ENCODE measurements at regions not wholly inside any gene's neighbourhood (a gene's known extent, or its start where the extent isn't known, plus 50 kb on each side); places are given as distances from the start of the nearest gene placed in this dataset.

DNA sequence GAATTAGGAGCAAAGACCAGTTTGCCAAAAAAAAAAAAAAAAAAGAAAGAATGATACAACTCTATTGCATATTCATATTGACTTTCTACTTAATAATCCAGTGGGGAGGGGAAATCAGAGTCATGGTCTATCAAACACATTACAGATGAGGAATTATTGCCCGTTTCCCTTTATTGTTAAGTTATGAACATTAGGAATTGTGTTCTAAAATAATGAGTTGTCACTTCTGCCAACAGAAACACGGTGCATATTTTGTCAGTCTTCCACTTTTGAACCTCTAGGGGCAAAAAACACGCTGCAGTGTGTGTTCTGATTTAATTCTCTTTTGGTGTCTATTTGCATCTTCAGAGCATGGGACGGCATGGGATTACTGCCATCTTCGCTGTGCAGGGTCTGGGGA is 115.7 kb upstream of the RHOBTB1 start:
- TF ChIP-seq CTCF (IDR thresholded peaks at IDR 0.05) (no peak), POLR2AphosphoS5 (IDR thresholded peaks at IDR 0.05) (no peak)

Measured in prostate gland (tissue), 2 donors.